ENCODE measurements at regions not wholly inside any gene's neighbourhood (a gene's known extent, or its start where the extent isn't known, plus 50 kb on each side); places are given as distances from the start of the nearest gene placed in this dataset.

DNA sequence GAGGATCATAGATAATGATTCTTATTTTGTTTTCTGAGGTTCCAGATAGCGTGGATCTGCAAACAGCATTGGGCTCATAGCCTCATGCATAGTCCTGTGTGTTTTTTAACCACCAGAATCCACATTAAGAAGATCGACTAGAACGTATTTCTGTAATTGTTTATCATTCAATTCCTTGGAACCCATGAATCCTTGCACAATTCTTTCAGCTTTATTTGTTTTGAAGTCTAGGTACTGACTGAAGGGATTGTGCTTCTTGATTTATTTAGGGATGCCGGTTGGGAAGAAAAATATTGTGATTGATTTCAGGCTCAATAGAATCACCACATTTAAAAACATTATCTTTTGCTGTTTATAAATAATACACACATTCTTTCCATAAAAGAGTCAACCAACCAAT is 314.6 kb upstream of the ZNF717 start:
- TF ChIP-seq, protein P1, sequence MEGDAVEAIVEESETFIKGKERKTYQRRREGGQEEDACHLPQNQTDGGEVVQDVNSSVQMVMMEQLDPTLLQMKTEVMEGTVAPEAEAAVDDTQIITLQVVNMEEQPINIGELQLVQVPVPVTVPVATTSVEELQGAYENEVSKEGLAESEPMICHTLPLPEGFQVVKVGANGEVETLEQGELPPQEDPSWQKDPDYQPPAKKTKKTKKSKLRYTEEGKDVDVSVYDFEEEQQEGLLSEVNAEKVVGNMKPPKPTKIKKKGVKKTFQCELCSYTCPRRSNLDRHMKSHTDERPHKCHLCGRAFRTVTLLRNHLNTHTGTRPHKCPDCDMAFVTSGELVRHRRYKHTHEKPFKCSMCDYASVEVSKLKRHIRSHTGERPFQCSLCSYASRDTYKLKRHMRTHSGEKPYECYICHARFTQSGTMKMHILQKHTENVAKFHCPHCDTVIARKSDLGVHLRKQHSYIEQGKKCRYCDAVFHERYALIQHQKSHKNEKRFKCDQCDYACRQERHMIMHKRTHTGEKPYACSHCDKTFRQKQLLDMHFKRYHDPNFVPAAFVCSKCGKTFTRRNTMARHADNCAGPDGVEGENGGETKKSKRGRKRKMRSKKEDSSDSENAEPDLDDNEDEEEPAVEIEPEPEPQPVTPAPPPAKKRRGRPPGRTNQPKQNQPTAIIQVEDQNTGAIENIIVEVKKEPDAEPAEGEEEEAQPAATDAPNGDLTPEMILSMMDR (IDR thresholded peaks at IDR 0.05; ENCODE audit: borderline replicate concordance, extremely low read depth, low read length, poor library complexity, severe bottlenecking) = no peak
- no peak for TF ChIP-seq EZH2 (IDR thresholded peaks at IDR 0.05; ENCODE audit: borderline replicate concordance, low read depth, low read length, severe bottlenecking)

Data from DND-41 (cell line).